H1 (cell line): ENCODE measurements at regions not wholly inside any gene's neighbourhood (a gene's known extent, or its start where the extent isn't known, plus 50 kb on each side); places are given as distances from the start of the nearest gene placed in this dataset.

ENCODE experiments used
- CTCF ChIA-PET: fragments of 300-600 bp; sonication (Branson Sonifier 250); formaldehyde crosslinking; loops from one replicate; lab custom pipeline; 2021; ENCODE audit not compliant: partially characterized antibody; lab: Charles Lee
- POLR2A ChIA-PET: fragments of 300-600 bp; sonication (Branson Sonifier 250); formaldehyde crosslinking; loops from one replicate; lab custom pipeline; 2021; ENCODE audit warnings: inconsistent platforms; ENCODE audit not compliant: partially characterized antibody; lab: Charles Lee
- DNase-seq, 2 experiments: peaks; one replicate each; pipeline versions ENCODE4 v3.0.0 to v3.0.0-alpha.2; 2010 to 2022; ENCODE audit warnings: low spot score in 2 of 2, low read depth in 1 of 2, mixed read lengths in 1 of 2
- FAIRE-seq: peaks from 2 replicates; lab custom pipeline; 2011; peaks lifted over from hg19 to GRCh38; lab: Jason Lieb, UNC
- H2AFZ ChIP-seq: 2 replicates; pipeline ENCODE4 v1.8.1; 2012; ENCODE audit warnings: low read length, inconsistent platforms
- H2AK5ac ChIP-seq: 2 replicates; pipeline ENCODE4 v1.6.1; 2013; ENCODE audit warnings: low read depth, low read length
- H2BK120ac ChIP-seq: replicated peaks from 2 replicates; pipeline ENCODE3; 2013; ENCODE audit warnings: low read depth, low read length, inconsistent platforms
- H2BK12ac ChIP-seq: 2 replicates; pipeline ENCODE4 v1.6.1; 2013; ENCODE audit warnings: low read depth, low read length
- H2BK15ac ChIP-seq: 2 replicates; pipeline ENCODE4 v1.6.1; 2013; ENCODE audit warnings: low read length
- H2BK20ac ChIP-seq: 2 replicates; pipeline ENCODE4 v1.6.1; 2013; ENCODE audit warnings: low read length
- H2BK5ac ChIP-seq: 2 replicates; pipeline ENCODE4 v1.6.1; 2013; ENCODE audit warnings: low read depth, low read length
- H3K14ac ChIP-seq: 2 replicates; pipeline ENCODE4 v1.6.1; 2013; ENCODE audit warnings: inconsistent platforms; ENCODE audit not compliant: insufficient read length
- H3K18ac ChIP-seq: 2 replicates; pipeline ENCODE4 v1.6.1; 2013; ENCODE audit warnings: low read length; ENCODE audit errors: extremely low read depth
- H3K23ac ChIP-seq: 2 replicates; pipeline ENCODE4 v1.6.1; 2013; ENCODE audit warnings: inconsistent platforms; ENCODE audit not compliant: insufficient read length
- H3K23me2 ChIP-seq: 2 replicates; pipeline ENCODE4 v1.6.1; 2013; ENCODE audit warnings: low read depth, low read length
- H3K27ac ChIP-seq: 2 replicates; pipeline ENCODE4 v1.6.1; 2011; ENCODE audit warnings: low read depth, low read length, inconsistent platforms
- H3K27me3 ChIP-seq, 4 experiments: replicated peaks in 1 of 4; 1 replicate in 1 of 4; 2 replicates in 3 of 4; pipeline versions ENCODE4 v1.6.1 to v1.8.1; 2011 to 2013; ENCODE audit warnings: low read length in 3 of 4, mild to moderate bottlenecking in 3 of 4, inconsistent platforms in 2 of 4, mixed read lengths in 2 of 4, moderate library complexity in 1 of 4; ENCODE audit not compliant: control insufficient read depth in 3 of 4, insufficient read depth in 3 of 4; ENCODE audit errors: extremely low read depth in 1 of 4
- H3K36me3 ChIP-seq, 4 experiments: 2 replicates each; pipeline versions ENCODE4 v1.6.1 to v1.8.1; 2011 to 2013; ENCODE audit warnings: mild to moderate bottlenecking in 4 of 4, low read length in 3 of 4, moderate library complexity in 2 of 4, control low read depth in 1 of 4, inconsistent platforms in 1 of 4; ENCODE audit not compliant: insufficient read depth in 4 of 4, control insufficient read depth in 2 of 4
- H3K4ac ChIP-seq: replicated peaks from 2 replicates; pipeline ENCODE3; 2013; ENCODE audit warnings: low read length, low read depth, mixed read lengths, inconsistent platforms; ENCODE audit not compliant: insufficient read length
- H3K4me1 ChIP-seq, 4 experiments: replicated peaks in 1 of 4; 1 replicate in 1 of 4; 2 replicates in 3 of 4; pipeline versions ENCODE4 v1.6.1 to v1.8.1; 2011 to 2013; ENCODE audit warnings: low read length in 3 of 4, inconsistent platforms in 2 of 4, mixed read lengths in 1 of 4; ENCODE audit not compliant: insufficient read depth in 4 of 4, control insufficient read depth in 3 of 4
- H3K4me2 ChIP-seq, 2 experiments: 2 replicates each; pipeline versions ENCODE4 v1.6.1 to v1.8.1; 2011 to 2013; ENCODE audit warnings: low read depth in 2 of 2, low read length in 2 of 2, control low read depth in 1 of 2, inconsistent platforms in 1 of 2, mild to moderate bottlenecking in 1 of 2; ENCODE audit not compliant: insufficient read depth in 1 of 2
- H3K4me3 ChIP-seq, 4 experiments: fragments of 200-600, 300-600 bp in 1 of 4; sonication (generic), shearing (Covaris generic), sonication (Bioruptor Twin) in 1 of 4; 2 replicates each; pipeline versions ENCODE4 v1.5.1 to v1.8.1; 2011 to 2016; ENCODE audit warnings: low read length in 4 of 4, low read depth in 3 of 4, control low read depth in 2 of 4, inconsistent platforms in 2 of 4, mild to moderate bottlenecking in 2 of 4, mixed read lengths in 1 of 4, moderate library complexity in 1 of 4; ENCODE audit not compliant: insufficient read depth in 2 of 4; ENCODE audit errors: extremely low read depth in 1 of 4
- H3K56ac ChIP-seq: replicated peaks from 2 replicates; pipeline ENCODE3; 2013; ENCODE audit warnings: low read depth, mild to moderate bottlenecking, mixed read lengths, low read length, inconsistent platforms; ENCODE audit not compliant: insufficient read length
- H3K79me1 ChIP-seq: 2 replicates; pipeline ENCODE4 v1.6.1; 2013; ENCODE audit warnings: low read depth, low read length, control low read depth
- H3K79me2 ChIP-seq, 2 experiments: 2 replicates each; pipeline versions ENCODE4 v1.6.1 to v1.8.1; 2012 to 2013; ENCODE audit warnings: low read length in 2 of 2, mild to moderate bottlenecking in 2 of 2, inconsistent platforms in 1 of 2; ENCODE audit not compliant: insufficient read depth in 2 of 2, control insufficient read depth in 1 of 2
- H3K9ac ChIP-seq, 4 experiments: replicated peaks in 1 of 4; 1 replicate in 1 of 4; 2 replicates in 3 of 4; pipeline versions ENCODE4 v1.6.1 to v1.8.1; 2011 to 2013; ENCODE audit warnings: low read depth in 3 of 4, low read length in 3 of 4, control low read depth in 2 of 4, mild to moderate bottlenecking in 2 of 4, moderate library complexity in 2 of 4, inconsistent platforms in 1 of 4; ENCODE audit errors: extremely low read depth in 1 of 4
- H3K9me3 ChIP-seq, 2 experiments: 2 replicates each; pipeline versions ENCODE4 v1.6.1 to v1.8.1; 2012 to 2013; ENCODE audit warnings: mild to moderate bottlenecking in 2 of 2, moderate library complexity in 2 of 2, control low read depth in 1 of 2, inconsistent platforms in 1 of 2, low read depth in 1 of 2, low read length in 1 of 2, mixed read lengths in 1 of 2; ENCODE audit not compliant: insufficient read depth in 2 of 2
- H4K20me1 ChIP-seq, 2 experiments: replicated peaks in 1 of 2; 2 replicates each; pipeline versions ENCODE3 to v1.8.1; 2011 to 2013; ENCODE audit warnings: inconsistent platforms in 2 of 2, low read length in 2 of 2, mild to moderate bottlenecking in 1 of 2; ENCODE audit not compliant: insufficient read depth in 2 of 2, control insufficient read depth in 1 of 2
- H4K5ac ChIP-seq: 2 replicates; pipeline ENCODE4 v1.6.1; 2013; ENCODE audit warnings: low read length, low read depth, mixed read lengths, inconsistent platforms; ENCODE audit not compliant: insufficient read length
- H4K8ac ChIP-seq: 2 replicates; pipeline ENCODE4 v1.8.0; 2013; ENCODE audit warnings: mild to moderate bottlenecking, moderate library complexity, low read length, inconsistent platforms; ENCODE audit not compliant: insufficient read depth; ENCODE audit errors: extremely low read depth
- H4K91ac ChIP-seq: replicated peaks from 2 replicates; pipeline ENCODE3; 2013; ENCODE audit warnings: low read length, mixed read lengths, inconsistent platforms; ENCODE audit not compliant: insufficient read length
- BRCA1 ChIP-seq: IDR thresholded peaks from 2 replicates; pipeline ENCODE4 v1.6.1; 2012; ENCODE audit warnings: low read depth, low read length, improper control_type of control experiment
- KDM4A ChIP-seq: IDR thresholded peaks from one replicate; pipeline ENCODE4 v1.7.1; 2012; ENCODE audit warnings: low read depth, mild to moderate bottlenecking, moderate library complexity, low read length, inconsistent platforms; ENCODE audit not compliant: severe bottlenecking
- RXRA ChIP-seq: IDR thresholded peaks from 2 replicates; pipeline ENCODE4 v1.6.1; 2011; ENCODE audit warnings: low read depth, mild to moderate bottlenecking, low read length, moderate library complexity; ENCODE audit not compliant: insufficient read depth
- SIN3A ChIP-seq, 2 experiments: IDR thresholded peaks in 1 of 2; conservative IDR thresholded peaks in 1 of 2; 2 replicates each; pipeline ENCODE4 v1.6.1; 2011 to 2012; ENCODE audit warnings: low read length in 2 of 2, improper control_type of control experiment in 1 of 2, low read depth in 1 of 2, mild to moderate bottlenecking in 1 of 2
- WGBS, 2 experiments: shearing (Covaris generic) in 1 of 2; methylation state at CpG; one replicate each; pipeline versions ENCODE4 v1.1.6 to v1.1.7; 2013 to 2015; ENCODE audit warnings: low lambda C conversion rate in 2 of 2, mixed read lengths in 2 of 2, inconsistent platforms in 1 of 2, low coverage in 1 of 2, missing lambda C conversion rate in 1 of 2; ENCODE audit not compliant: insufficient replicate concordance in 2 of 2, insufficient coverage in 1 of 2, insufficient read length in 1 of 2; ENCODE audit errors: extremely low coverage in 1 of 2, missing lambda C conversion rate in 1 of 2; 5-methylcytosine and 5-hydroxymethylcytosine counted together

DNA sequence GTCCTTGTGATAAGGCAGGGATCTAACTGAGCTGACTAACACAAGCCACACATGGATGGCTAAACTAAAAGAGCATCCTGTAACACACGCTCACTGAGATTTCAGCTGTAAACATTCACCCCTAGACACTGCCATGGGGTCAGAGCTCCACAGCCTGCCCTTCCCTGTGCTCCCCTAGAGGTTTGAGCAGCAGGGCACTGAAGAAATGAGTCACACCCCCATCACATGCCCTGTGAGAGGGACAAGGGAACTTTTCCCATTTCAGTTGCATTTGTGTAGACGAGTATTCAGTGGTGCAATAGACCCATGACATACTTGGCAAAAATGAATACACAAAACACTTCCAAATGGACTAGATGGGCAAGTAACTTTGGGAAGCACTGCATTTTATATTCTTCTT lies 402.4 kb upstream of the LRRTM1 start:
- H3K79me1 ChIP-seq: no peaks in the 10 kb centered on the region
- H3K4me2 ChIP-seq: no peak overlapping the region
- no peak for TF ChIP-seq SIN3A (conservative IDR thresholded peaks at IDR 0.05 in 1 of 2, IDR thresholded peaks at IDR 0.05 in 1 of 2; ENCODE audit: low read depth in 1 of 2, low read length in 2 of 2)
- TF ChIP-seq BRCA1: no peak
- no peak for TF ChIP-seq KDM4A
- TF ChIP-seq RXRA: no peak
- peaks cover 0 to 2% (median 0%) of the 10 kb centered on the region in 4 experiments; a peak in 1 of 7 replicates for H3K4me1 ChIP-seq
- no peak overlapping the region for H4K8ac ChIP-seq
- H3K79me2 ChIP-seq: no peaks in the 10 kb centered on the region
- H4K91ac ChIP-seq: no peak overlapping the region
- POLR2A ChIA-PET: no interaction called here
- DNase-seq (no peak), FAIRE-seq (no peak)
- no peak overlapping the region for H2AFZ ChIP-seq
- no peaks in the 10 kb centered on the region for H3K27me3 ChIP-seq
- H3K9me3 ChIP-seq: no peaks in the 10 kb centered on the region
- 64% methylated on average over 2 of the region's 2 CpGs; no CpG with 5 or more reads in 1 of the 2 experiments for WGBS, 2 experiments
- CTCF ChIA-PET: no interaction called here
- H2BK12ac ChIP-seq: no peak overlapping the region
- no peak overlapping the region for H3K27ac ChIP-seq
- no peaks in the 10 kb centered on the region for H4K20me1 ChIP-seq
- H3K23ac ChIP-seq: no peak overlapping the region
- H2BK15ac ChIP-seq: no peak overlapping the region
- no peak overlapping the region for H3K14ac ChIP-seq
- H3K23me2 ChIP-seq: no peaks in the 10 kb centered on the region
- H3K4ac ChIP-seq: no peak overlapping the region
- no peak overlapping the region for H2BK5ac ChIP-seq
- H3K9ac ChIP-seq: no peak overlapping the region
- H3K4me3 ChIP-seq: no peak overlapping the region
- H2BK120ac ChIP-seq: no peak overlapping the region
- no peak overlapping the region for H4K5ac ChIP-seq
- H3K36me3 ChIP-seq: no peaks in the 10 kb centered on the region
- no peak overlapping the region for H3K18ac ChIP-seq
- no peak overlapping the region for H2AK5ac ChIP-seq
- no peak overlapping the region for H2BK20ac ChIP-seq
- no peak overlapping the region for H3K56ac ChIP-seq
